ENCODE measurements at regions not wholly inside any gene's neighbourhood (a gene's known extent, or its start where the extent isn't known, plus 50 kb on each side); places are given as distances from the start of the nearest gene placed in this dataset.

DNA sequence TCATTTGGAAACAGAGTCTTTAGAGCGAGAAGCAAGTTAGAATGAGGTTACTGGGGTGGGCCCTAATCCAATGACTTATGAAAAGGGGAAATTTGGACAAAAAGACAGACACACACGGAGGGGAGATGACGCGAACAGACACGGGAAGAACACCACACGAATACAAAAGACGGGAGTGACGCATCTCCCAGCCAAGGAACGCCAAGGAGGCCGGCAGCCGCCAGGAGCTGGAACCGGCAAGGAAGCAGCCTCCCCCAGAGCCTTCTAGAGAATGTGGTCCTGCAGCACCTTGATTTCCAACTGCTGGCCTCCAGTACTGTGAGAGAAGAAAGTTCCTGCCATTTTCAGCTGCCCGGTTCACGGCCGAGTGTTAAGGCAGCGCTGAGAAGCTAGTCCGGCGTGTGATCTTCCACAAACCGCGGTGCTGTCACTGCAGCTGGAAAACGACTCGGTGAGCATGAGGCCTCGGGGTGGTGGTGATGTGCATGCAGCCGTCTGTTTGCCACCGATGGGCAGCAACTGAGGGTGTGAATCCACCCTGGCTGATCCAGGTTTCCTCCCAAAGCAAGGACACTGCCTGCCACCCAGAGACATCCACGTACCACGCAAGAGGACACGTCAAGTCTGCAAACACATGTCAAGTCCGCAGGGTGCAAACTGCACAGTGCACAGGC, 124.5 kb downstream of the NCOR2 start:
- no peak for DNase-seq (ENCODE audit: low read depth in 1 of 2, low spot score in 1 of 2)
- no peaks in the 10 kb centered on the region for H3K27me3 ChIP-seq (ENCODE audit: insufficient read depth, poor library complexity, severe bottlenecking)
- no peak overlapping the region for H3K4me3 ChIP-seq (replicated peaks; ENCODE audit: insufficient read depth, low read length)
- no peak for TF ChIP-seq SPI1 (IDR thresholded peaks at IDR 0.05; ENCODE audit: borderline replicate concordance, low read depth)
- TF ChIP-seq, protein P1, sequence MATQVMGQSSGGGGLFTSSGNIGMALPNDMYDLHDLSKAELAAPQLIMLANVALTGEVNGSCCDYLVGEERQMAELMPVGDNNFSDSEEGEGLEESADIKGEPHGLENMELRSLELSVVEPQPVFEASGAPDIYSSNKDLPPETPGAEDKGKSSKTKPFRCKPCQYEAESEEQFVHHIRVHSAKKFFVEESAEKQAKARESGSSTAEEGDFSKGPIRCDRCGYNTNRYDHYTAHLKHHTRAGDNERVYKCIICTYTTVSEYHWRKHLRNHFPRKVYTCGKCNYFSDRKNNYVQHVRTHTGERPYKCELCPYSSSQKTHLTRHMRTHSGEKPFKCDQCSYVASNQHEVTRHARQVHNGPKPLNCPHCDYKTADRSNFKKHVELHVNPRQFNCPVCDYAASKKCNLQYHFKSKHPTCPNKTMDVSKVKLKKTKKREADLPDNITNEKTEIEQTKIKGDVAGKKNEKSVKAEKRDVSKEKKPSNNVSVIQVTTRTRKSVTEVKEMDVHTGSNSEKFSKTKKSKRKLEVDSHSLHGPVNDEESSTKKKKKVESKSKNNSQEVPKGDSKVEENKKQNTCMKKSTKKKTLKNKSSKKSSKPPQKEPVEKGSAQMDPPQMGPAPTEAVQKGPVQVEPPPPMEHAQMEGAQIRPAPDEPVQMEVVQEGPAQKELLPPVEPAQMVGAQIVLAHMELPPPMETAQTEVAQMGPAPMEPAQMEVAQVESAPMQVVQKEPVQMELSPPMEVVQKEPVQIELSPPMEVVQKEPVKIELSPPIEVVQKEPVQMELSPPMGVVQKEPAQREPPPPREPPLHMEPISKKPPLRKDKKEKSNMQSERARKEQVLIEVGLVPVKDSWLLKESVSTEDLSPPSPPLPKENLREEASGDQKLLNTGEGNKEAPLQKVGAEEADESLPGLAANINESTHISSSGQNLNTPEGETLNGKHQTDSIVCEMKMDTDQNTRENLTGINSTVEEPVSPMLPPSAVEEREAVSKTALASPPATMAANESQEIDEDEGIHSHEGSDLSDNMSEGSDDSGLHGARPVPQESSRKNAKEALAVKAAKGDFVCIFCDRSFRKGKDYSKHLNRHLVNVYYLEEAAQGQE (IDR thresholded peaks at IDR 0.05; ENCODE audit: insufficient replicate concordance, low read depth) = no peak
- TF ChIP-seq, protein P2, sequence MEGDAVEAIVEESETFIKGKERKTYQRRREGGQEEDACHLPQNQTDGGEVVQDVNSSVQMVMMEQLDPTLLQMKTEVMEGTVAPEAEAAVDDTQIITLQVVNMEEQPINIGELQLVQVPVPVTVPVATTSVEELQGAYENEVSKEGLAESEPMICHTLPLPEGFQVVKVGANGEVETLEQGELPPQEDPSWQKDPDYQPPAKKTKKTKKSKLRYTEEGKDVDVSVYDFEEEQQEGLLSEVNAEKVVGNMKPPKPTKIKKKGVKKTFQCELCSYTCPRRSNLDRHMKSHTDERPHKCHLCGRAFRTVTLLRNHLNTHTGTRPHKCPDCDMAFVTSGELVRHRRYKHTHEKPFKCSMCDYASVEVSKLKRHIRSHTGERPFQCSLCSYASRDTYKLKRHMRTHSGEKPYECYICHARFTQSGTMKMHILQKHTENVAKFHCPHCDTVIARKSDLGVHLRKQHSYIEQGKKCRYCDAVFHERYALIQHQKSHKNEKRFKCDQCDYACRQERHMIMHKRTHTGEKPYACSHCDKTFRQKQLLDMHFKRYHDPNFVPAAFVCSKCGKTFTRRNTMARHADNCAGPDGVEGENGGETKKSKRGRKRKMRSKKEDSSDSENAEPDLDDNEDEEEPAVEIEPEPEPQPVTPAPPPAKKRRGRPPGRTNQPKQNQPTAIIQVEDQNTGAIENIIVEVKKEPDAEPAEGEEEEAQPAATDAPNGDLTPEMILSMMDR (IDR thresholded peaks at IDR 0.05; ENCODE audit: insufficient read depth, low read length) = no peak
- no peak for TF ChIP-seq POLR2AphosphoS5 (IDR thresholded peaks at IDR 0.05; ENCODE audit: low read depth)
- TF ChIP-seq GABPA (IDR thresholded peaks at IDR 0.05; ENCODE audit: low read depth) = no peak
- H3K27ac ChIP-seq (replicated peaks) = no peak overlapping the region

DNA sequence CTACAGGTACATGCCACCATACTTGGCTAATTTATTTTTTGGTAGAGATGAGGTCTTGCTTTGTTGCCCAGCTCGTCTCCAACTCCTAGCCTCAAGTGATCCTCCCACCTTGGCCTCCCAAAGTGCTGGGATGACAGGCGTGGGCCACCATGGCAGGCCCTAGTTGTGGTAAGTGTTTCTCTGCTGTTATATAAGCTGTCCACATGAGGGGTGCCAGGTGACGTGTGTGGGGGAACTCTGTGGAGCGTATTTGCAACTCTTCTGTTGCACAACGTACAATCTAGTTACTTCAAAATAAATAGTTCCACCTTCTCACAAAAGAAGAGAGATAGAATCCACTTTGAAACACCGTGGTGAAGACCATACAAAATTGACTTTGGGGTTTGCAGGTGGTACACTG, 125.1 kb downstream of the NCOR2 start:
- no peaks in the 10 kb centered on the region for H3K27me3 ChIP-seq (ENCODE audit: insufficient read depth, poor library complexity, severe bottlenecking)
- no peak overlapping the region for H3K27ac ChIP-seq (replicated peaks)
- TF ChIP-seq, protein P1 (IDR thresholded peaks at IDR 0.05; ENCODE audit: insufficient replicate concordance, low read depth) = no peak
- TF ChIP-seq POLR2AphosphoS5 (IDR thresholded peaks at IDR 0.05; ENCODE audit: low read depth) (no peak), SPI1 (IDR thresholded peaks at IDR 0.05; ENCODE audit: borderline replicate concordance, low read depth) (no peak), GABPA (IDR thresholded peaks at IDR 0.05; ENCODE audit: low read depth) (no peak)
- TF ChIP-seq, protein P2 (IDR thresholded peaks at IDR 0.05; ENCODE audit: insufficient read depth, low read length) = no peak
- no peak overlapping the region for H3K4me3 ChIP-seq (replicated peaks; ENCODE audit: insufficient read depth, low read length)
- no peak for DNase-seq (ENCODE audit: low read depth in 1 of 2, low spot score in 1 of 2)

DNA sequence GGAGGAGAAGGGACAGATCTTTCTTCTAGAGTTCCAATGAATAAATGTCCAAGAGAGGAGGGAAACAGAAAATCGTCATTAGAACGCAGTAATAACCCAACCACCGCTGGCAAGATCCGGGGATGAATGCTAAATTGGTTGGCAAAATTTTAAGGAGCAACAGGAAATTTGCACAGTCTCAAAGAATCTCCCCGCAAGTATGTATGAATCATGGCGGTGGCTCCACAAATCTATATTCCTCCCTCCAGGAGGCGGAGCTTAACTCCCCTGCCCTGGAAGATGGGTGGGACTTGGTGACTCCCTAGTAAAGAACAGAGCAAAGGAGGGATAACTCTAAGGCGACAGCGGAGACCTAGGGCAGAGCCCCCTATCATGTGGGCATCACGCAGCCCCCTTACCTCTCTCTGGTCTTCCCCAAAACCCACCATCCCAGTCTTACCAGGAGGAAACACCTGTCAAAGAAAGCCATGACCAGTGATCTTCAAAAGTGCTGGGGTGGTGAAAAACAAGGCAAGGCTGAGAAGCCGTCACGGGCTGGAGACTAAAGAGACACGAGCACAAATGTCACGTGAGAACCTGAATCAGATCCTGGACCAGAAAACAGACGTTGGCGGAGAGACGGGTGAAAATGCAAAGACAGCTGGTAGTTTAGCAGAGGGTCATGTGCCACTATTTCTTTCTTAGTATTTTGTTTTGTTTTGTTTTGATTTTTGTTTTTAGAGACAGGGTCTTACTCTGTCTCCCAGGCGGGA, 125.8 kb downstream of the NCOR2 start:
- H3K27ac ChIP-seq (replicated peaks) = no peak overlapping the region
- TF ChIP-seq SPI1 (IDR thresholded peaks at IDR 0.05; ENCODE audit: borderline replicate concordance, low read depth) (no peak), POLR2AphosphoS5 (IDR thresholded peaks at IDR 0.05; ENCODE audit: low read depth) (no peak), GABPA (IDR thresholded peaks at IDR 0.05; ENCODE audit: low read depth) (no peak)
- TF ChIP-seq, protein P1 (IDR thresholded peaks at IDR 0.05; ENCODE audit: insufficient replicate concordance, low read depth) = no peak
- TF ChIP-seq, protein P2 (IDR thresholded peaks at IDR 0.05; ENCODE audit: insufficient read depth, low read length) = no peak
- H3K4me3 ChIP-seq (replicated peaks; ENCODE audit: insufficient read depth, low read length) = no peak overlapping the region
- no peak for DNase-seq (ENCODE audit: low read depth in 1 of 2, low spot score in 1 of 2)
- no peaks in the 10 kb centered on the region for H3K27me3 ChIP-seq (ENCODE audit: insufficient read depth, poor library complexity, severe bottlenecking)

Measured in HL-60 (cell line).